RWPE1 (cell line): ENCODE measurements at regions not wholly inside any gene's neighbourhood (a gene's known extent, or its start where the extent isn't known, plus 50 kb on each side); places are given as distances from the start of the nearest gene placed in this dataset.

Experiments used
- CTCF ChIA-PET: fragments of 350-600 bp; sonication (Branson Sonifier 250); formaldehyde crosslinking; extraction: SDS; loops from one replicate; lab custom pipeline; 2021; lab: Yijun Ruan, JAX
- POLR2A ChIA-PET: fragments of 400-600 bp; formaldehyde crosslinking; extraction: SDS; loops from one replicate; lab custom pipeline; 2020; ENCODE audit warnings: antibody characterized with exemption; ENCODE audit not compliant: low non-redundant PET; lab: Yijun Ruan, JAX
- DNase-seq: peaks from one replicate; pipeline ENCODE4 v3.0.0; 2012; ENCODE audit warnings: low spot score
- H3K27ac ChIP-seq: fragments of 450-650 bp; 2 replicates; pipeline ENCODE4 v1.5.1; 2017
- CTCF ChIP-seq: fragments of 450-650 bp; conservative IDR thresholded peaks from 2 replicates; pipeline ENCODE4 v1.5.1; 2017; ENCODE audit warnings: low read depth, mild to moderate bottlenecking

GRCh38 chr22:49136041-49136815 lies 691.4 kb downstream of the BRD1 start:
- CTCF ChIA-PET, result no interaction called here
- DNase-seq, result no peak
- no peak for TF ChIP-seq CTCF
- H3K27ac ChIP-seq, result no peak overlapping the region
- POLR2A ChIA-PET, result no interaction called here

GRCh38 chr22:49134076-49134475 lies 693.6 kb downstream of the BRD1 start:
- no peak for TF ChIP-seq CTCF
- no peak for DNase-seq
- H3K27ac ChIP-seq, result no peak overlapping the region
- ChIA-PET POLR2A (no interaction called here), CTCF (no interaction called here)

GRCh38 chr22:49133541-49133940 lies 694.1 kb downstream of the BRD1 start:
- ChIA-PET POLR2A (no interaction called here), CTCF (no interaction called here)
- DNase-seq, result no peak
- H3K27ac ChIP-seq, result no peak overlapping the region
- no peak for TF ChIP-seq CTCF

GRCh38 chr22:49132009-49132408 lies 695.7 kb downstream of the BRD1 start:
- POLR2A ChIA-PET, result no interaction called here
- no peak for TF ChIP-seq CTCF
- no peak overlapping the region for H3K27ac ChIP-seq
- DNase-seq, result no peak
- CTCF ChIA-PET, result no interaction called here

- TF ChIP-seq CTCF, result no peak
- ChIA-PET POLR2A (no interaction called here), CTCF (no interaction called here)
- DNase-seq, result no peak
- no peak overlapping the region for H3K27ac ChIP-seq
Observed at GRCh38 chr22:49129736-49130135, 697.9 kb downstream of the BRD1 start.

- POLR2A ChIA-PET, result no interaction called here
- no peak overlapping the region for H3K27ac ChIP-seq
- no peak for TF ChIP-seq CTCF
- DNase-seq, result no peak
- CTCF ChIA-PET, result no interaction called here
Observed at GRCh38 chr22:49128874-49129273, 698.8 kb downstream of the BRD1 start.
